ENCODE measurements at regions not wholly inside any gene's neighbourhood (a gene's known extent, or its start where the extent isn't known, plus 50 kb on each side); places are given as distances from the start of the nearest gene placed in this dataset.

- TF ChIP-seq NR2C2 (CRISPR knock-in tag; IDR thresholded peaks at IDR 0.05), result no peak
- TF ChIP-seq NR2C2 (tag; IDR thresholded peaks at IDR 0.05), result no peak
- TF ChIP-seq, protein P1, sequence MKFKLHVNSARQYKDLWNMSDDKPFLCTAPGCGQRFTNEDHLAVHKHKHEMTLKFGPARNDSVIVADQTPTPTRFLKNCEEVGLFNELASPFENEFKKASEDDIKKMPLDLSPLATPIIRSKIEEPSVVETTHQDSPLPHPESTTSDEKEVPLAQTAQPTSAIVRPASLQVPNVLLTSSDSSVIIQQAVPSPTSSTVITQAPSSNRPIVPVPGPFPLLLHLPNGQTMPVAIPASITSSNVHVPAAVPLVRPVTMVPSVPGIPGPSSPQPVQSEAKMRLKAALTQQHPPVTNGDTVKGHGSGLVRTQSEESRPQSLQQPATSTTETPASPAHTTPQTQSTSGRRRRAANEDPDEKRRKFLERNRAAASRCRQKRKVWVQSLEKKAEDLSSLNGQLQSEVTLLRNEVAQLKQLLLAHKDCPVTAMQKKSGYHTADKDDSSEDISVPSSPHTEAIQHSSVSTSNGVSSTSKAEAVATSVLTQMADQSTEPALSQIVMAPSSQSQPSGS (CRISPR knock-in tag; IDR thresholded peaks at IDR 0.05), result no peak
- TF ChIP-seq IRF1 (CRISPR knock-in tag; IDR thresholded peaks at IDR 0.05; ENCODE audit: borderline replicate concordance), result no peak
- TF ChIP-seq HEY1 (CRISPR knock-in tag; IDR thresholded peaks at IDR 0.05; ENCODE audit: borderline replicate concordance), result no peak
- no peak for TF ChIP-seq CHAMP1 (IDR thresholded peaks at IDR 0.05)
Measured at GRCh38 chr3:164818318-164818717, 260.0 kb downstream of the SI start (continued).

- H3K4me1 ChIP-seq (replicated peaks in 1 of 2; ENCODE audit: control insufficient read depth in 2 of 2, insufficient read depth in 2 of 2, low read length in 2 of 2), result no peaks in the 10 kb centered on the region
- H3K4me2 ChIP-seq (ENCODE audit: insufficient read depth, low read length), result no peak overlapping the region
- ChIA-PET POLR2A (no interaction called here), CTCF (ENCODE audit: low intra/inter-chr PET ratio) (no interaction called here)
- H3K4me3 ChIP-seq, result no peak overlapping the region
- no peak overlapping the region for H3K27ac ChIP-seq (ENCODE audit: extremely low read depth, low read depth, low read length)
- TF ChIP-seq ZNF143 (CRISPR knock-in tag; IDR thresholded peaks at IDR 0.05) (no peak), ZNF764 (CRISPR knock-in tag; IDR thresholded peaks at IDR 0.05; ENCODE audit: low read depth) (no peak)
- in situ Hi-C loops (cut with MboI), result no loop called here
- no peaks in the 10 kb centered on the region for H4K20me1 ChIP-seq (replicated peaks; ENCODE audit: control insufficient read depth, insufficient read depth, low read length)
- DNase-seq (ENCODE audit: extremely low read depth in 1 of 4, low spot score in 3 of 4), result no peak
- H3K9me3 ChIP-seq (replicated peaks; ENCODE audit: control insufficient read depth, insufficient read depth, low read depth, low read length), result no peaks in the 10 kb centered on the region
- FAIRE-seq, result no peak
- H3K27me3 ChIP-seq (ENCODE audit: control insufficient read depth in 2 of 2, insufficient read depth in 2 of 2, low read length in 2 of 2), result no peaks in the 10 kb centered on the region
- intact Hi-C loops (cut with micrococcal nuclease), result no loop called here
- no peak for ATAC-seq
- no peak overlapping the region for H3K9ac ChIP-seq (ENCODE audit: insufficient read depth in 1 of 2, low read depth in 2 of 2, low read length in 2 of 2)
- no TSS peak for BruUV-seq (replicated peaks)
- WGBS (ENCODE audit: insufficient coverage, low coverage, missing lambda C conversion rate), result 0% methylated on average over 8 of the region's 15 CpGs
- H3K9me1 ChIP-seq (ENCODE audit: control insufficient read depth, insufficient read depth, low read length), result no peaks in the 10 kb centered on the region
- no peak overlapping the region for H2AFZ ChIP-seq (ENCODE audit: low read depth, low read length)
- H3K79me2 ChIP-seq (ENCODE audit: control insufficient read depth, insufficient read depth, low read length), result no peaks in the 10 kb centered on the region
- H3K36me3 ChIP-seq (ENCODE audit: control insufficient read depth, insufficient read depth, low read length), result no peaks in the 10 kb centered on the region
Measured at GRCh38 chr3:164814106-164814505, 264.2 kb downstream of the SI start.
